ENCODE measurements at regions not wholly inside any gene's neighbourhood (a gene's known extent, or its start where the extent isn't known, plus 50 kb on each side); places are given as distances from the start of the nearest gene placed in this dataset.
"Not testable (repeated sequence)": the region's sequence is repeated elsewhere in the genome, so short reads cannot be mapped to it uniquely, and the experiment has no call there.

GRCh38 chr1:221257548-221257947 is 378.3 kb downstream of the HLX start:
- not testable (repeated sequence) for DNase-seq (ENCODE audit: low spot score)

GRCh38 chr1:221262677-221263076 is 383.4 kb downstream of the HLX start:
- not testable (repeated sequence) for DNase-seq (ENCODE audit: low spot score)

- peak; percentile 54 for DNase-seq (ENCODE audit: low spot score)
Measured at GRCh38 chr1:221263831-221264767, 384.9 kb downstream of the HLX start.

GRCh38 chr1:221264848-221265247 is 385.6 kb downstream of the HLX start:
- DNase-seq (ENCODE audit: low spot score) = no peak

- no peak for DNase-seq (ENCODE audit: low spot score)
Measured at GRCh38 chr1:221268295-221268694, 389.1 kb downstream of the HLX start.

- DNase-seq (ENCODE audit: low spot score) = no peak
Measured at GRCh38 chr1:221271701-221272100, 392.5 kb downstream of the HLX start.

GRCh38 chr1:221272940-221273339 is 393.7 kb downstream of the HLX start:
- DNase-seq (ENCODE audit: low spot score) = no peak

- DNase-seq (ENCODE audit: low spot score) = no peak
Measured at GRCh38 chr1:221274373-221274772, 395.1 kb downstream of the HLX start.

- no peak for DNase-seq (ENCODE audit: low spot score)
Measured at GRCh38 chr1:221276896-221277409, 397.7 kb downstream of the HLX start.

- no peak for DNase-seq (ENCODE audit: low spot score)
Measured at GRCh38 chr1:221279146-221279545, 399.9 kb downstream of the HLX start.

GRCh38 chr1:221283532-221283931 is 404.3 kb downstream of the HLX start:
- DNase-seq (ENCODE audit: low spot score) = no peak

- no peak for DNase-seq (ENCODE audit: low spot score)
Measured at GRCh38 chr1:221284028-221284427, 404.8 kb downstream of the HLX start.

GRCh38 chr1:221284991-221285390 is 405.7 kb downstream of the HLX start:
- DNase-seq (ENCODE audit: low spot score) = not testable (repeated sequence)

- not testable (repeated sequence) for DNase-seq (ENCODE audit: low spot score)
Measured at GRCh38 chr1:221285458-221286210, 406.4 kb downstream of the HLX start.

- no peak for DNase-seq (ENCODE audit: low spot score)
Measured at GRCh38 chr1:221286399-221286798, 407.2 kb downstream of the HLX start.

GRCh38 chr1:221289103-221289502 is 409.9 kb downstream of the HLX start:
- DNase-seq (ENCODE audit: low spot score) = no peak

- no peak for DNase-seq (ENCODE audit: low spot score)
Measured at GRCh38 chr1:221290669-221291068, 411.4 kb downstream of the HLX start.

GRCh38 chr1:221291113-221291512 is 411.9 kb downstream of the HLX start:
- DNase-seq (ENCODE audit: low spot score) = no peak

GRCh38 chr1:221292652-221293051 is 413.4 kb downstream of the HLX start:
- no peak for DNase-seq (ENCODE audit: low spot score)

- DNase-seq (ENCODE audit: low spot score) = no peak
Measured at GRCh38 chr1:221294242-221294641, 415.0 kb downstream of the HLX start.

- DNase-seq (ENCODE audit: low spot score) = no peak
Measured at GRCh38 chr1:221302357-221302756, 423.1 kb downstream of the HLX start.

- no peak for DNase-seq (ENCODE audit: low spot score)
Measured at GRCh38 chr1:221302810-221303209, 423.6 kb downstream of the HLX start.

- DNase-seq (ENCODE audit: low spot score) = no peak
Measured at GRCh38 chr1:221303623-221304022, 424.4 kb downstream of the HLX start.

All from mucosa of gallbladder (tissue), 1 donor.